WTC11 (cell line): ENCODE measurements at regions not wholly inside any gene's neighbourhood (a gene's known extent, or its start where the extent isn't known, plus 50 kb on each side); places are given as distances from the start of the nearest gene placed in this dataset.

ENCODE experiments used
- ATAC-seq: fragments of 200-7000 bp; cut with Tn5 transposase; 2 replicates; pipeline ENCODE4 v1.10.0; 2021; ENCODE audit warnings: mild to moderate bottlenecking, moderate library complexity
- CTCF ChIA-PET: fragments of 300-600 bp; sonication (Branson Sonifier 250); formaldehyde crosslinking; loops from one replicate; lab custom pipeline; 2021; ENCODE audit warnings: antibody characterized with exemption; lab: Charles Lee
- POLR2A ChIA-PET: fragments of 350-600 bp; sonication (Branson Sonifier 250); formaldehyde crosslinking; loops from one replicate; lab custom pipeline; 2021; ENCODE audit warnings: antibody characterized with exemption; lab: Charles Lee
- DNase-seq: peaks from one replicate; pipeline ENCODE4 v3.0.0; 2021; ENCODE audit warnings: low spot score
- H3K27ac Mint-ChIP-seq: 2 replicates; pipeline ENCODE4 v1.8.0; 2021; ENCODE audit warnings: mixed read lengths
- H3K27me3 Mint-ChIP-seq: 2 replicates; pipeline ENCODE4 v1.8.0; 2021; ENCODE audit warnings: low read depth, mild to moderate bottlenecking, moderate library complexity, mixed read lengths
- H3K36me3 Mint-ChIP-seq: 2 replicates; pipeline ENCODE4 v1.8.0; 2021; ENCODE audit warnings: mixed read lengths
- H3K4me1 Mint-ChIP-seq: 2 replicates; pipeline ENCODE4 v1.8.0; 2022; ENCODE audit warnings: mixed read lengths
- H3K4me3 Mint-ChIP-seq: 2 replicates; pipeline ENCODE4 v1.8.0; 2021; ENCODE audit warnings: mild to moderate bottlenecking, moderate library complexity, mixed read lengths
- H3K9me3 Mint-ChIP-seq: 2 replicates; pipeline ENCODE4 v1.8.0; 2021; ENCODE audit warnings: mixed read lengths
- ATF3 ChIP-seq: sonication (generic); formaldehyde crosslinking; conservative IDR thresholded peaks from 2 replicates; pipeline ENCODE4 v1.8.1; 2022; ENCODE audit warnings: mild to moderate bottlenecking, missing genetic modification reagents
- ETV6 ChIP-seq: sonication (generic); formaldehyde crosslinking; IDR thresholded peaks from 2 replicates; pipeline ENCODE4 v1.8.1; 2022; ENCODE audit warnings: mild to moderate bottlenecking, missing genetic modification reagents
- FOXJ3 ChIP-seq: sonication (generic); formaldehyde crosslinking; IDR thresholded peaks from 2 replicates; pipeline ENCODE4 v1.9.0; 2021; ENCODE audit warnings: missing genetic modification reagents, mild to moderate bottlenecking, borderline replicate concordance
- FOXP1 ChIP-seq: sonication (generic); formaldehyde crosslinking; IDR thresholded peaks from 2 replicates; pipeline ENCODE4 v1.8.0; 2022; ENCODE audit warnings: missing genetic modification reagents, mild to moderate bottlenecking, moderate library complexity, borderline replicate concordance
- GRHL2 ChIP-seq: fragments of 250-450 bp; sonication (Bioruptor Pico); IDR thresholded peaks from 2 replicates; pipeline ENCODE4 v1.8.0; 2022; ENCODE audit warnings: mild to moderate bottlenecking, moderate library complexity; ENCODE audit not compliant: insufficient replicate concordance, severe bottlenecking
- GTF2I ChIP-seq: fragments of 250-450 bp; sonication (Bioruptor Pico); conservative IDR thresholded peaks from 2 replicates; pipeline ENCODE4 v1.4.0; 2021; ENCODE audit warnings: mild to moderate bottlenecking
- HMGA2 ChIP-seq: fragments of 250-450 bp; sonication (Bioruptor Pico); IDR thresholded peaks from 2 replicates; pipeline ENCODE4 v1.4.0; 2021; ENCODE audit warnings: mild to moderate bottlenecking, moderate library complexity
- JAZF1 ChIP-seq: fragments of 250-450 bp; sonication (Bioruptor Pico); IDR thresholded peaks from 2 replicates; pipeline ENCODE4 v1.9.0; 2021; ENCODE audit warnings: moderate library complexity, mild to moderate bottlenecking, inconsistent platforms
- JUN ChIP-seq: sonication (generic); formaldehyde crosslinking; IDR thresholded peaks from 2 replicates; pipeline ENCODE4 v1.8.0; 2023; ENCODE audit warnings: mild to moderate bottlenecking, missing genetic modification reagents
- KAT7 ChIP-seq: sonication (generic); formaldehyde crosslinking; IDR thresholded peaks from 2 replicates; pipeline ENCODE4 v1.8.1; 2023; ENCODE audit warnings: missing genetic modification reagents, mild to moderate bottlenecking, borderline replicate concordance
- MLX ChIP-seq: sonication (generic); formaldehyde crosslinking; IDR thresholded peaks from 2 replicates; pipeline ENCODE4 v1.8.1; 2023; ENCODE audit warnings: mild to moderate bottlenecking, missing genetic modification reagents, moderate library complexity
- MYBL2 ChIP-seq: sonication (generic); formaldehyde crosslinking; IDR thresholded peaks from 2 replicates; pipeline ENCODE4 v1.8.1; 2023; ENCODE audit warnings: mild to moderate bottlenecking, moderate library complexity, missing genetic modification reagents
- NFYB ChIP-seq: sonication (generic); formaldehyde crosslinking; conservative IDR thresholded peaks from 2 replicates; pipeline ENCODE4 v1.8.0; 2022; ENCODE audit warnings: low read depth, missing genetic modification reagents
- NR1H2 ChIP-seq: sonication (generic); formaldehyde crosslinking; IDR thresholded peaks from 2 replicates; pipeline ENCODE4 v1.9.0; 2021; ENCODE audit warnings: mild to moderate bottlenecking, moderate library complexity, missing genetic modification reagents
- RELA ChIP-seq: sonication (generic); formaldehyde crosslinking; IDR thresholded peaks from 2 replicates; pipeline ENCODE4 v1.8.1; 2022; ENCODE audit warnings: missing genetic modification reagents, mild to moderate bottlenecking, borderline replicate concordance
- SOX15 ChIP-seq: fragments of 250-450 bp; sonication (Bioruptor Pico); IDR thresholded peaks from 2 replicates; pipeline ENCODE4 v1.9.0; 2021; ENCODE audit warnings: mild to moderate bottlenecking
- TEAD4 ChIP-seq: sonication (generic); formaldehyde crosslinking; IDR thresholded peaks from 2 replicates; pipeline ENCODE4 v1.8.0; 2022; ENCODE audit warnings: mild to moderate bottlenecking, missing genetic modification reagents
- TP53 ChIP-seq: sonication (generic); formaldehyde crosslinking; IDR thresholded peaks from 2 replicates; pipeline ENCODE4 v1.8.1; 2023; ENCODE audit warnings: mild to moderate bottlenecking, missing genetic modification reagents
- USF1 ChIP-seq: sonication (generic); formaldehyde crosslinking; IDR thresholded peaks from 2 replicates; pipeline ENCODE4 v1.8.0; 2022; ENCODE audit warnings: mild to moderate bottlenecking, missing genetic modification reagents
- ZNF121 ChIP-seq: sonication (generic); formaldehyde crosslinking; IDR thresholded peaks from 2 replicates; pipeline ENCODE4 v1.8.0; 2023; ENCODE audit warnings: missing genetic modification reagents
- ZNF219 ChIP-seq: sonication (generic); formaldehyde crosslinking; IDR thresholded peaks from 2 replicates; pipeline ENCODE4 v1.8.0; 2023; ENCODE audit warnings: missing genetic modification reagents, mild to moderate bottlenecking, borderline replicate concordance
- ZNF416 ChIP-seq: fragments of 250-450 bp; sonication (Bioruptor Pico); IDR thresholded peaks from 2 replicates; pipeline ENCODE4 v1.9.0; 2021; ENCODE audit warnings: mild to moderate bottlenecking, inconsistent platforms
- TF ChIP-seq, protein P1 (sequence below): fragments of 250-450 bp; sonication (Bioruptor Pico); IDR thresholded peaks from 2 replicates; pipeline ENCODE4 v1.9.0; 2021; ENCODE audit warnings: mild to moderate bottlenecking
- TF ChIP-seq, protein P2 (sequence below): sonication (generic); formaldehyde crosslinking; IDR thresholded peaks from 2 replicates; pipeline ENCODE4 v1.8.0; 2022; ENCODE audit warnings: mild to moderate bottlenecking, missing genetic modification reagents
- TF ChIP-seq, protein P3 (sequence below): fragments of 250-450 bp; sonication (Bioruptor Pico); IDR thresholded peaks from 2 replicates; pipeline ENCODE4 v1.9.0; 2021; ENCODE audit warnings: mild to moderate bottlenecking, borderline replicate concordance

GRCh38 chr10:29157321-29157720 is 131.5 kb upstream of the LYZL1 start:
- no peak for TF ChIP-seq USF1 (CRISPR knock-in tag)
- TF ChIP-seq HMGA2 (CRISPR knock-in tag): no peak
- TF ChIP-seq GRHL2: no peak
- no peak for TF ChIP-seq JAZF1
- no peak for TF ChIP-seq ZNF121 (CRISPR knock-in tag)
- no peak for TF ChIP-seq MYBL2 (CRISPR knock-in tag)
- no peak for TF ChIP-seq JUN (CRISPR knock-in tag)
- no peak for TF ChIP-seq NR1H2 (CRISPR knock-in tag)
- no peak for TF ChIP-seq GTF2I
- no peak for TF ChIP-seq FOXJ3 (CRISPR knock-in tag)
- no peak for TF ChIP-seq ATF3 (CRISPR knock-in tag)
- no peak for TF ChIP-seq TEAD4
- TF ChIP-seq, all 79 proteins: peak for 0
- ATAC-seq (no peak), DNase-seq (no peak)
- peaks cover 5% of the 10 kb centered on the region for H3K9me3 Mint-ChIP-seq
- no peak overlapping the region for H3K27ac Mint-ChIP-seq
- ChIA-PET POLR2A (no interaction called here), CTCF (interaction anchor here (1.1 to 1.3 kb wide), 3 partner anchors 14 to 147 kb away, joined by 3 to 4 read pairs (median 4); no protein-coding TSS in a partner anchor)
- no peak overlapping the region for H3K4me3 Mint-ChIP-seq
- H3K27me3 Mint-ChIP-seq: no peaks in the 10 kb centered on the region; the same call in 1 of the 2 replicates
- peaks cover 4% of the 10 kb centered on the region for H3K36me3 Mint-ChIP-seq
- H3K4me1 Mint-ChIP-seq: peaks cover 59% of the 10 kb centered on the region

GRCh38 chr10:29158066-29158465 is 130.8 kb upstream of the LYZL1 start:
- no peak overlapping the region for H3K27ac Mint-ChIP-seq
- ChIA-PET CTCF (interaction anchor here (0.6 to 1.2 kb wide), 5 partner anchors 15 to 221 kb away, joined by 3 to 6 read pairs (median 3); no protein-coding TSS in a partner anchor), POLR2A (no interaction called here)
- H3K4me1 Mint-ChIP-seq: peaks cover 59% of the 10 kb centered on the region
- H3K27me3 Mint-ChIP-seq: no peaks in the 10 kb centered on the region; the same call in 1 of the 2 replicates
- H3K36me3 Mint-ChIP-seq: peaks cover 8% of the 10 kb centered on the region
- no peak for DNase-seq
- ATAC-seq: no peak
- no peak overlapping the region for H3K4me3 Mint-ChIP-seq
- peaks cover 9% of the 10 kb centered on the region for H3K9me3 Mint-ChIP-seq
- TF ChIP-seq, protein P1, sequence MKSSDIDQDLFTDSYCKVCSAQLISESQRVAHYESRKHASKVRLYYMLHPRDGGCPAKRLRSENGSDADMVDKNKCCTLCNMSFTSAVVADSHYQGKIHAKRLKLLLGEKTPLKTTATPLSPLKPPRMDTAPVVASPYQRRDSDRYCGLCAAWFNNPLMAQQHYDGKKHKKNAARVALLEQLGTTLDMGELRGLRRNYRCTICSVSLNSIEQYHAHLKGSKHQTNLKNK (CRISPR knock-in tag): no peak
- TF ChIP-seq MLX (CRISPR knock-in tag): no peak
- no peak for TF ChIP-seq ZNF416 (CRISPR knock-in tag)
- TF ChIP-seq SOX15 (CRISPR knock-in tag): no peak
- no peak for TF ChIP-seq FOXP1
- TF ChIP-seq TP53 (CRISPR knock-in tag): no peak
- TF ChIP-seq NFYB: no peak
- no peak for TF ChIP-seq TEAD4
- TF ChIP-seq ETV6: no peak
- no peak for TF ChIP-seq KAT7 (CRISPR knock-in tag)
- TF ChIP-seq, all 79 proteins: peak for 0

DNA sequence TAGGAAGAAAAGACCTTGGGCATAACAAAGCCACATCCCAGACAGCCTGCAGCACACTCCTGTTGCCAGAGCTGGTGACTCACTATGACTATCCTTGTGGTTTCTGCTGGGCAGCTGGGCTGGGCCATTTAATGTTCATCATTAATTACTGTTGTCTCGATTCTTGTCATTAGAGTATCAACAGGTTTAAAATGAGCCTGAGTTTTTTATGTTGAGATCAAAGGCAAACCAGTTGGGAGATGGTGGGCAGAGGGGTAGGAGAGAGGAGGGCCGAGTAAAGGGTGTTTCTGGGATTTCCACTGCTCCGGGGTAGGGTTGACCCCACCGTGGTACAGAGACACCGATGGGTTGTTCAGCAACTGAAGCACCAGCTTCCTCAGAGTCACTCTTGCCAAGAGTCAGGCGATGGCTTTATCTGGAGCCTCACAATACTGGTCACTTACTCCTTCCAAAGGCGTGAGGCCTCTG is 128.7 kb upstream of the LYZL1 start:
- H3K4me3 Mint-ChIP-seq: no peak overlapping the region
- no peak for DNase-seq
- peaks cover 56% of the 10 kb centered on the region for H3K4me1 Mint-ChIP-seq
- no peak for TF ChIP-seq NR1H2 (CRISPR knock-in tag)
- TF ChIP-seq, protein P2, sequence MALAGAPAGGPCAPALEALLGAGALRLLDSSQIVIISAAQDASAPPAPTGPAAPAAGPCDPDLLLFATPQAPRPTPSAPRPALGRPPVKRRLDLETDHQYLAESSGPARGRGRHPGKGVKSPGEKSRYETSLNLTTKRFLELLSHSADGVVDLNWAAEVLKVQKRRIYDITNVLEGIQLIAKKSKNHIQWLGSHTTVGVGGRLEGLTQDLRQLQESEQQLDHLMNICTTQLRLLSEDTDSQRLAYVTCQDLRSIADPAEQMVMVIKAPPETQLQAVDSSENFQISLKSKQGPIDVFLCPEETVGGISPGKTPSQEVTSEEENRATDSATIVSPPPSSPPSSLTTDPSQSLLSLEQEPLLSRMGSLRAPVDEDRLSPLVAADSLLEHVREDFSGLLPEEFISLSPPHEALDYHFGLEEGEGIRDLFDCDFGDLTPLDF (CRISPR knock-in tag): no peak
- TF ChIP-seq ZNF219: no peak
- no peak for TF ChIP-seq RELA (CRISPR knock-in tag)
- TF ChIP-seq, protein P3, sequence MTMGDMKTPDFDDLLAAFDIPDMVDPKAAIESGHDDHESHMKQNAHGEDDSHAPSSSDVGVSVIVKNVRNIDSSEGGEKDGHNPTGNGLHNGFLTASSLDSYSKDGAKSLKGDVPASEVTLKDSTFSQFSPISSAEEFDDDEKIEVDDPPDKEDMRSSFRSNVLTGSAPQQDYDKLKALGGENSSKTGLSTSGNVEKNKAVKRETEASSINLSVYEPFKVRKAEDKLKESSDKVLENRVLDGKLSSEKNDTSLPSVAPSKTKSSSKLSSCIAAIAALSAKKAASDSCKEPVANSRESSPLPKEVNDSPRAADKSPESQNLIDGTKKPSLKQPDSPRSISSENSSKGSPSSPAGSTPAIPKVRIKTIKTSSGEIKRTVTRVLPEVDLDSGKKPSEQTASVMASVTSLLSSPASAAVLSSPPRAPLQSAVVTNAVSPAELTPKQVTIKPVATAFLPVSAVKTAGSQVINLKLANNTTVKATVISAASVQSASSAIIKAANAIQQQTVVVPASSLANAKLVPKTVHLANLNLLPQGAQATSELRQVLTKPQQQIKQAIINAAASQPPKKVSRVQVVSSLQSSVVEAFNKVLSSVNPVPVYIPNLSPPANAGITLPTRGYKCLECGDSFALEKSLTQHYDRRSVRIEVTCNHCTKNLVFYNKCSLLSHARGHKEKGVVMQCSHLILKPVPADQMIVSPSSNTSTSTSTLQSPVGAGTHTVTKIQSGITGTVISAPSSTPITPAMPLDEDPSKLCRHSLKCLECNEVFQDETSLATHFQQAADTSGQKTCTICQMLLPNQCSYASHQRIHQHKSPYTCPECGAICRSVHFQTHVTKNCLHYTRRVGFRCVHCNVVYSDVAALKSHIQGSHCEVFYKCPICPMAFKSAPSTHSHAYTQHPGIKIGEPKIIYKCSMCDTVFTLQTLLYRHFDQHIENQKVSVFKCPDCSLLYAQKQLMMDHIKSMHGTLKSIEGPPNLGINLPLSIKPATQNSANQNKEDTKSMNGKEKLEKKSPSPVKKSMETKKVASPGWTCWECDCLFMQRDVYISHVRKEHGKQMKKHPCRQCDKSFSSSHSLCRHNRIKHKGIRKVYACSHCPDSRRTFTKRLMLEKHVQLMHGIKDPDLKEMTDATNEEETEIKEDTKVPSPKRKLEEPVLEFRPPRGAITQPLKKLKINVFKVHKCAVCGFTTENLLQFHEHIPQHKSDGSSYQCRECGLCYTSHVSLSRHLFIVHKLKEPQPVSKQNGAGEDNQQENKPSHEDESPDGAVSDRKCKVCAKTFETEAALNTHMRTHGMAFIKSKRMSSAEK: 0 out of 2 replicates have a peak, but pooled peaks have one; percentile 1
- ChIA-PET CTCF (interaction anchor here (1.4 kb wide), 1 partner anchor 16 kb away, joined by 7 read pairs; no protein-coding TSS in a partner anchor), POLR2A (interaction anchor here (0.7 kb wide), 1 partner anchor 17 kb away, joined by 3 read pairs; no protein-coding TSS in a partner anchor)
- H3K27ac Mint-ChIP-seq: peak overlapping the region; percentile 100
- peaks cover 28% of the 10 kb centered on the region for H3K36me3 Mint-ChIP-seq
- H3K27me3 Mint-ChIP-seq: no peaks in the 10 kb centered on the region; the same call in none of the 2 replicates
- peak; percentile 81 for ATAC-seq
- H3K9me3 Mint-ChIP-seq: peaks cover 30% of the 10 kb centered on the region
